ENCODE measurements at regions not wholly inside any gene's neighbourhood (a gene's known extent, or its start where the extent isn't known, plus 50 kb on each side); places are given as distances from the start of the nearest gene placed in this dataset.

GRCh38 chr3:178152031-178152806 lies 384.0 kb upstream of the KCNMB2 start:
- DNase-seq (ENCODE audit: extremely low read depth in 1 of 11, low read depth in 9 of 11, low spot score in 4 of 11), result no peak

GRCh38 chr3:178152988-178153387 lies 383.2 kb upstream of the KCNMB2 start:
- DNase-seq (ENCODE audit: extremely low read depth in 1 of 11, low read depth in 9 of 11, low spot score in 4 of 11), result no peak

DNA sequence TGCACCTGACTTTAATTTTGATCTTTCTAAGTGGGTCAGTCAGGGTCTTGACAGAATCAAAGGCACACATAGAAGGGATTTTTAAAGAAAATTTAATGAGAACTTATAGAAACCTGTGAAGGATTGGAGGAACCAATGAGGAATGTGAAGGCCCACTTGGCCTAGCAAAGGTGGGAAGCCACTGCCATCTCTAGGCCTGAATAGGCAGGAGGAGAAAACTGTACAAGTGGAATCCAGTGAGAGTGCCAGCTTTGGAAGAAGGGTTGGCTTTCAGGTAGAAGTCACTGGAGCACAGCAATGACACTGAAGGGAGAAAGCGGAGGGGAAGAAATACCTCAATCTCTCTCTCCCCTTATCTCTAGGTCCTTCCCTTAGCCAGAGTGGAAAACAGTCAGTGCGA lies 380.7 kb upstream of the KCNMB2 start:
- peak in 1 of 11 donors; percentile 21 for DNase-seq (ENCODE audit: extremely low read depth in 1 of 11, low read depth in 9 of 11, low spot score in 4 of 11)

GRCh38 chr3:178156301-178156700 lies 379.9 kb upstream of the KCNMB2 start:
- DNase-seq (ENCODE audit: extremely low read depth in 1 of 11, low read depth in 9 of 11, low spot score in 4 of 11), result no peak

GRCh38 chr3:178159691-178160220 lies 376.5 kb upstream of the KCNMB2 start:
- DNase-seq (ENCODE audit: extremely low read depth in 1 of 11, low read depth in 9 of 11, low spot score in 4 of 11), result no peak

- DNase-seq (ENCODE audit: extremely low read depth in 1 of 11, low read depth in 9 of 11, low spot score in 4 of 11), result no peak
Observed at GRCh38 chr3:178169421-178169820, 366.8 kb upstream of the KCNMB2 start.

DNA sequence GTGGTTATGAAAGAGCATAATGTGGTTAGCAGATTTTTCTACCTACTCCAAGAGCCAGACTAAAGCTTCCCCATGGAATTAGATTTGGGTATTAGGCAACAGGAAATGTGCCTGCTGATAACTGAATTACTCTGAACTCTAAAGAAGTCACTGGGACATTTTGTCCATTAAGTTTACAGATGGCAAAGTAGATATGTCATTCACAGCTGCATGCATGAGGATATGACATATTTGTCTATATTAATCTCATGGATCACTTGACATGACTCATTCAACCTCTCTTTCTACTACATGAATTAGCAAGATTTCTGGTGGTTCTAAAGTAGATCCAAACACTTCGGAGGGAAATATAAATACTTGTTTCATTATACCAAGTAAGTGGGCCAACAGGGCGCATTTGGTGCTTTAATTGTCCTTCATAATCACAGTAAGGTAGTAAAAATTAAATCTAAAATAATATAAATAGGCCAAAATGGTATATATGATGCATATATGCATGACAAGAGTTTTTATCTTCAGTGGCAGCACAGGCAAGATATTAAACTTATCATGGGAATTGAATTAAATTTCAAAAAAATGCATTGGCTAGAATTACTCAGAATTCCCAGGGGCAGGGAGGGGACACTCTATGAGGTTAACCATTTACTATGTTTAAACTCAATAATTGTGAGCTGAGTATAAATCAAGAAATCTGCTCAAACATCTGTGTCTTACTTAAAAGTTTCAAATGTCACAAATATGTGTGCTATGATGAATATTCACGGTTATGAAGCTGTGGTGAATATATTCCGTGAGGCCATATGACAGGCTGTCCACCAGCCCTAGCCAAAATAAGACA lies 365.3 kb upstream of the KCNMB2 start:
- DNase-seq (ENCODE audit: extremely low read depth in 1 of 11, low read depth in 9 of 11, low spot score in 4 of 11), result no peak

- DNase-seq (ENCODE audit: extremely low read depth in 1 of 11, low read depth in 9 of 11, low spot score in 4 of 11), result no peak
Observed at GRCh38 chr3:178172121-178172520, 364.1 kb upstream of the KCNMB2 start.

- DNase-seq (ENCODE audit: extremely low read depth in 1 of 11, low read depth in 9 of 11, low spot score in 4 of 11), result no peak
Observed at GRCh38 chr3:178174201-178174915, 361.9 kb upstream of the KCNMB2 start.

DNA sequence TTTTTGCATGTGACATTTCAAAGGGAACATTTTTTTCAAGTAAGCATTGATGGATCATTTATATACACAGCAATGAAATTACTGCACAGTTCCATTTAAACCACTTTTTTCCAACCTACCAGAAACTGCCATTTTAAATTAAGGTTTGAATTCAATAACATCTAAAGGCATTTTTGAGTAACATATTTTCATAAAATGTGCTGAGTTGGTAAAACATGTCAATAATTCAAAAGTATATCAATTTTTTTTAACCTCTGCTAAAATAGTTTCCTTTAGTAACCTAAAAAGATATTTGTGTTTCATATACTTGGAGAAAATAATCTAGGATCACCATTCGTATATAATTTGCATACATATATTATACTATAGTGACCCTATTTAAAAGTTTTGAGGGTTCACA lies 355.1 kb upstream of the KCNMB2 start:
- no peak for DNase-seq (ENCODE audit: extremely low read depth in 1 of 11, low read depth in 9 of 11, low spot score in 4 of 11)

DNA sequence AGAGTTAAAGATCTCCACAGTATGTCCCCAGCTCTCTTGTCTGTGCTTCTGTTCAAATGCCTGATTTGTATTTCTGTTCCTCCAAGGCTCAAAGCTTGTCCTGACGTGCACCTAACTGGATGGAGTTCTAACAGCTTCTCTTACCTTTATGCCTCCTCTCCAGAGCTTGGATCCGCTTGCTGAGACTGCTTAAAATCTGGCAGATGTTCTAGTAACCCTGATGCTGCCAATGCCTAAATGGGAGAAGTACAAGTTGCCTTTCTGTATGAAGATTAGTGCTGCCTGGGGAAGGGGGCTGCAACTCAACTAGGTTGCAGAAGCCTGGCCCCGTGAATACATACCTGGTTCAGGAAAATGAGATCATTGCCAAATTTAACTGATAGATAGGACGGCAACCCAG lies 354.5 kb upstream of the KCNMB2 start:
- DNase-seq (ENCODE audit: extremely low read depth in 1 of 11, low read depth in 9 of 11, low spot score in 4 of 11), result no peak

- no peak for DNase-seq (ENCODE audit: extremely low read depth in 1 of 11, low read depth in 9 of 11, low spot score in 4 of 11)
Observed at GRCh38 chr3:178182337-178182779, 353.9 kb upstream of the KCNMB2 start.

GRCh38 chr3:178184833-178185232 lies 351.4 kb upstream of the KCNMB2 start:
- DNase-seq (ENCODE audit: extremely low read depth in 1 of 11, low read depth in 9 of 11, low spot score in 4 of 11), result no peak

- DNase-seq (ENCODE audit: extremely low read depth in 1 of 11, low read depth in 9 of 11, low spot score in 4 of 11), result no peak
Observed at GRCh38 chr3:178186666-178187065, 349.6 kb upstream of the KCNMB2 start.

DNA sequence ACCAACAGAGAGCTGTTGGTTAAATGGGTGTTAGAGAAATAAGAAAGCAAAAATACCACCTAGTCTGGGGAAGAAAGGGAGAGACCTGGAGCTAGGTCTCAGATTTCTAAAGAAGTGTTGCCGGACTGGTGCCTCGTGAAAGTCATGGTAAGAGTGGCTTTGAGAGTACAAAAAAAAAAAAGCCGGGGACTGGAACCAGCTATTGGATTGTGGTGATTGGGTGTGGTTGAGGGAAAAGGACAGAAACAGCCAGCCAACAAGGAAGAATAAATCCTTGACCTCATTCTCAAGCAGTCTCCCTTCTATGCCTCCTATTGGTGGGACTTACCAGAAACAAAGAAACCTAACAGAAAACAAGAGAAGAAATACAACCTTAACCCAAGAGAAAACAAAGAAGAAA lies 346.4 kb upstream of the KCNMB2 start:
- no peak for DNase-seq (ENCODE audit: extremely low read depth in 1 of 11, low read depth in 9 of 11, low spot score in 4 of 11)

DNA sequence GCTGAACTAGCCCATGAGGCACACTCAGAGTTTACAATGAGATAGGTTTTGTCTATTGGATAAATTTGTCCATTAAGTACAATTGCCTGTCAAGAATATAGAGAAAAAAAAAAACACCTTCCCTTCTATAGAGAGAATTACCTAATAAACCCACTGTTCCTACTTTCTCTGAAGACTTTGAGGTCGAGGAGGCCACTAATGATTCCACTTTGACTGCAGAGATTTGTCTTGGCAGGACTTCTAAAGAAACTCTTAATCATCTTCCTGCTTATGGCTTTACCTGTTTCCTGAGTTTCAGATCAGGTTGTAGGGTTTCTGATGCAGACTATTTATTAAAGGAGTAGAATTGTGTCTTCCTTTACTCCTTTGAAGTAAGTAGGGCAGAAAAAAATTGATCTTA lies 342.4 kb upstream of the KCNMB2 start:
- DNase-seq (ENCODE audit: extremely low read depth in 1 of 11, low read depth in 9 of 11, low spot score in 4 of 11), result no peak

DNA sequence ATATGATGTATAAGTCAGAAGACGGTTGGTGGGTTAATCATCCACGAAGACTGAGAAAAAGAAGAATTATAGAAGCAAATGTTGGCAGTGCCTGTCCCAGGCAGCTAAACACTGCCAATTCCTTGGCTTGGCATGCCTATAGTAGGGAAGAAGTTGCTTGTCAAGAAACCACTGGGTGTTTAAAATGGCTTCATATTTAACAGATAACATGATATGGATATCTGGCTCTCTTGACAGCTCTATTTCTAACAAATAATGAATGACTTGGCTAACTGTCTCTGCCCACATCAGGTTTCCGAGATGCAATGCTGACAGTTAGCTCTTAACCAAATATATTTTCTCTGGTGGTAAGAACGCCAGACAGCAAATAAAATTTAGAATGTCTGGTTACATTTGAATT lies 341.7 kb upstream of the KCNMB2 start:
- DNase-seq (ENCODE audit: extremely low read depth in 1 of 11, low read depth in 9 of 11, low spot score in 4 of 11), result no peak

DNA sequence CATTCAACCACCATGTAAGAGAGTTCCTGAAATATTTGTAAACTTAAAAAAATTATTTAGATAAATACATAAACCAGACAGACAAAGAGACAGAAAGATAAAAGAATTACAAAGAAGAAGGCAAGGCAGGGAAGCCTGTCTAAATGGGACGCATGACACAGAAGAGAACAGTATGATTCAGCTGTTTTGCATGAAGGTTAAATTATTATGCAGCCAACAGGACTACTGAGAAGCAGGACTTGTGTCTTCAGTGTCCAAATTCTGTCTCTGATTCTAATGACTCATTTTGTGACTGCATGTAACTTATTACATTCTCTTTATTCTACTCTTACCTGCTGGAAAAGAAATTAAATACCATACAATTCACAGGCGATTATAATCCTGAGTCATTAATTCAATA lies 340.4 kb upstream of the KCNMB2 start:
- no peak for DNase-seq (ENCODE audit: extremely low read depth in 1 of 11, low read depth in 9 of 11, low spot score in 4 of 11)

- DNase-seq (ENCODE audit: extremely low read depth in 1 of 11, low read depth in 9 of 11, low spot score in 4 of 11), result no peak
Observed at GRCh38 chr3:178198329-178198728, 337.9 kb upstream of the KCNMB2 start.

DNA sequence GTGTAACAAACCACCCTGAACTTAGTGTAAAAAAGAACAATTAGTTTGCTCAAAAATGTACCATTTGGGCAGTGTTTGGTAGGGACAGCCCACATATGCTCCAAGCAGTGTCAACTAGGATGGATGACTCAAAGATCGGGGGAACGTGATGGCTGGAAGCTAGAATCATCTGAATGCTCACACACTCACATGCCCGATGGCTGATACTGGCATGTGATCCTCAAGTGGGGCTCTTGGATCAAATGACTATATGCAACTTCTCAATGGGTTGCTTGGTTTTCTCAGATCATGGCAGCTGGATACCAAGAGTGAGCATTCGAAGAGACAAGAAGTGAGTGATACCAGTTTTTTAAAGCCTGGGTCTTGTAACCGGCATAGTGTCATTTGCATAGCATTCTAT lies 335.9 kb upstream of the KCNMB2 start:
- DNase-seq (ENCODE audit: extremely low read depth in 1 of 11, low read depth in 9 of 11, low spot score in 4 of 11), result no peak

Measured in renal cortex interstitium (tissue), 11 donors.